Uterus (tissue), 3 donors: ENCODE measurements at regions not wholly inside any gene's neighbourhood (a gene's known extent, or its start where the extent isn't known, plus 50 kb on each side); places are given as distances from the start of the nearest gene placed in this dataset.
"Not testable (repeated sequence)": the region's sequence is repeated elsewhere in the genome, so short reads cannot be mapped to it uniquely, and the experiment has no call there.

Source experiments
- DNase-seq, 2 donors: peaks; one replicate each; pipeline ENCODE4 v3.0.0-alpha.2; 2019 to 2020
- H3K27ac ChIP-seq, 2 donors: fragments of 200-600 bp; sonication (generic); 1 replicate in 1 of 2; 2 replicates in 1 of 2; pipeline ENCODE4 v1.5.1; 2016 to 2018
- H3K27me3 ChIP-seq, 2 donors: fragments of 200-600 bp; sonication (generic); one replicate each; pipeline ENCODE4 v1.5.1; 2018 to 2019; ENCODE audit warnings: control low read depth in 1 of 2
- H3K36me3 ChIP-seq, 2 donors: fragments of 200-600 bp; sonication (generic); one replicate each; pipeline ENCODE4 v1.5.1; 2019; ENCODE audit warnings: control low read depth in 1 of 2
- H3K4me1 ChIP-seq, 2 donors: fragments of 200-600 bp; sonication (generic); one replicate each; pipeline ENCODE4 v1.5.1; 2018 to 2019; ENCODE audit warnings: control low read depth in 1 of 2
- H3K4me3 ChIP-seq, 2 donors: fragments of 200-600 bp; sonication (generic); 1 replicate in 1 of 2; 2 replicates in 1 of 2; pipeline ENCODE4 v1.5.1; 2018 to 2019; ENCODE audit warnings: mild to moderate bottlenecking in 1 of 2
- H3K9me3 ChIP-seq, 2 donors: fragments of 200-600 bp; sonication (generic); one replicate each; pipeline ENCODE4 v1.5.1; 2019; ENCODE audit warnings: control low read depth in 1 of 2
- POLR2A ChIP-seq, 2 donors: fragments of 450-650 bp; IDR thresholded peaks; one replicate each; pipeline ENCODE4 v1.6.1; 2016; ENCODE audit warnings: antibody characterized with exemption in 2 of 2, mild to moderate bottlenecking in 1 of 2, moderate library complexity in 1 of 2
- intact Hi-C: fragments of 100-400 bp; cut with DNase I; formaldehyde crosslinking; loops from one replicate; pipeline ENCODE4 v1.15.1; 2023; ENCODE audit warnings: low total_unique reads
- TF ChIP-seq, protein P1 (sequence below), 4 experiments: fragments of 200-600 bp in 2 of 4; fragments of 450-650 bp in 2 of 4; sonication (generic) in 2 of 4; IDR thresholded peaks; one replicate each; pipeline ENCODE4 v1.5.1; 2016 to 2019; ENCODE audit warnings: antibody characterized with exemption in 4 of 4, mild to moderate bottlenecking in 2 of 4, moderate library complexity in 1 of 4
- donor health status: DM: yes; HTN: yes; CAD: no.

DNA sequence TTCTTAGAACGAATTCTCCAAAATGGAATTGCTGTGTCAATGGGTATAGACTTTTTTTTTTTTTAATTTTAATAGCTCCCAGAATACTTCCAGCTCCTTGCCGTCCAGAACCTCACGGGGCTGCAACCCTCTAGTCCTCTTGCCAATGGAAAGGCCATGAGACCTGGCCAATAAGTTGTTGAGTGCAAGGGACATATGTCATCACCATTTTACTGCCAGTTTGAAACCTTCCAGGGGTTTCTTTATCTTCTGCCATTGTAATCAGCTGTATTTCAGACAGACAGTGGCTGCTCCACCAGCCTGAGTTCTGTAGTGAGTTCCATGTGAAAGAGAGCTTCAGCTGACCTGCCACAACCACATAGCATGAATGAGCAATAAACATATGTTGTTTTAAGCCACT is 95.0 kb upstream of the PTPRG start:
- no peaks in the 10 kb centered on the region for H3K27me3 ChIP-seq
- intact Hi-C loops: no loop called here

DNA sequence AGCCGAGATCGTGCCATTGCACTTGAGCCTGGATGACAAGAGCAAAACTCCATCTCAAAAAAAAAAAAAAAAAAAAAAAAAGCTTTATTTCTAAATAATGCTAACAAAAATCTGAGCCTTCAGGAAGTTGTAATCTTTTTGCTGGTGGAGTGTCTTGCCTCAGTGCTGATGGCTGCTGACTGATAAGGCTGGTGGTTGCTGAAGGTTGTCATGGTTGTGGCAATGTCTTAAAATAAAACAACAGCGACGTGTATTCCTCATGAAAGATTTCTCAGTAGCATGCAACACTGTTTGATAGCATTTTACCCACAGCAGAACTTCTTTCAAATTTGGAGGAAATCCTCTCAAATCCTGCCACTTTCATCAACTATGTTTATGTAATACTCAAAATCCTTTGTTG is 77.4 kb upstream of the PTPRG start:
- no peaks in the 10 kb centered on the region for H3K36me3 ChIP-seq
- no peak for DNase-seq
- H3K4me3 ChIP-seq: no peak overlapping the region
- TF ChIP-seq POLR2A (IDR thresholded peaks at IDR 0.05): no peak
- TF ChIP-seq, protein P1, sequence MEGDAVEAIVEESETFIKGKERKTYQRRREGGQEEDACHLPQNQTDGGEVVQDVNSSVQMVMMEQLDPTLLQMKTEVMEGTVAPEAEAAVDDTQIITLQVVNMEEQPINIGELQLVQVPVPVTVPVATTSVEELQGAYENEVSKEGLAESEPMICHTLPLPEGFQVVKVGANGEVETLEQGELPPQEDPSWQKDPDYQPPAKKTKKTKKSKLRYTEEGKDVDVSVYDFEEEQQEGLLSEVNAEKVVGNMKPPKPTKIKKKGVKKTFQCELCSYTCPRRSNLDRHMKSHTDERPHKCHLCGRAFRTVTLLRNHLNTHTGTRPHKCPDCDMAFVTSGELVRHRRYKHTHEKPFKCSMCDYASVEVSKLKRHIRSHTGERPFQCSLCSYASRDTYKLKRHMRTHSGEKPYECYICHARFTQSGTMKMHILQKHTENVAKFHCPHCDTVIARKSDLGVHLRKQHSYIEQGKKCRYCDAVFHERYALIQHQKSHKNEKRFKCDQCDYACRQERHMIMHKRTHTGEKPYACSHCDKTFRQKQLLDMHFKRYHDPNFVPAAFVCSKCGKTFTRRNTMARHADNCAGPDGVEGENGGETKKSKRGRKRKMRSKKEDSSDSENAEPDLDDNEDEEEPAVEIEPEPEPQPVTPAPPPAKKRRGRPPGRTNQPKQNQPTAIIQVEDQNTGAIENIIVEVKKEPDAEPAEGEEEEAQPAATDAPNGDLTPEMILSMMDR (IDR thresholded peaks at IDR 0.05): no peak
- no peak overlapping the region for H3K27ac ChIP-seq
- no peaks in the 10 kb centered on the region for H3K9me3 ChIP-seq
- no peaks in the 10 kb centered on the region for H3K4me1 ChIP-seq
- no peaks in the 10 kb centered on the region for H3K27me3 ChIP-seq
- intact Hi-C loops: no loop called here

More for the DNA sequence above, 95.0 kb upstream of the PTPRG start:
- H3K36me3 ChIP-seq: no peaks in the 10 kb centered on the region
- no peak overlapping the region for H3K27ac ChIP-seq
- no peak for TF ChIP-seq POLR2A (IDR thresholded peaks at IDR 0.05)
- TF ChIP-seq, protein P1 (IDR thresholded peaks at IDR 0.05): no peak
- H3K4me3 ChIP-seq: no peak overlapping the region
- H3K9me3 ChIP-seq: no peaks in the 10 kb centered on the region
- no peaks in the 10 kb centered on the region for H3K4me1 ChIP-seq
- no peak for DNase-seq

DNA sequence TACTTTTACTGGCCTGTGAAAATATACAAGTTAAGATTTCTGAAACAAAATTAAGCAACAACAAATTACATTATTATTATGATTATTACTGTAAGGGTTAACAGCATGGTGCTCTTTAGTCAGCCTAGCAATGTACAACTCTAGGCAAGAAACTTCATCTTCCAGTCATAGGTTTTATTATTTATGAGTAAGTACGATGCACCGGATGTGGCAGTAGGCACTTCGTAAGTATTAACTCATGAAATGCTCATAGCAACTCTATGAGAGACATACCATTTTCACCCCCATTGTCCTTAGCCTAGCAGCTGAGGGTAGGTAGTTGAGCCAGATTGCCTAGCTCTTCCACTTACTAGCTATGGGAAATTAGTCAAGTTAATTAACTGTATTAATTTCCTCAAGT is 68.0 kb upstream of the PTPRG start:
- Histone ChIP-seq H3K4me3 (no peak overlapping the region), H3K36me3 (no peaks in the 10 kb centered on the region), H3K27ac (no peak overlapping the region), H3K9me3 (no peaks in the 10 kb centered on the region), H3K4me1 (no peaks in the 10 kb centered on the region), H3K27me3 (no peaks in the 10 kb centered on the region)
- TF ChIP-seq POLR2A (IDR thresholded peaks at IDR 0.05): no peak
- TF ChIP-seq, protein P1 (IDR thresholded peaks at IDR 0.05): no peak
- DNase-seq: no peak
- intact Hi-C loops: no loop called here

DNA sequence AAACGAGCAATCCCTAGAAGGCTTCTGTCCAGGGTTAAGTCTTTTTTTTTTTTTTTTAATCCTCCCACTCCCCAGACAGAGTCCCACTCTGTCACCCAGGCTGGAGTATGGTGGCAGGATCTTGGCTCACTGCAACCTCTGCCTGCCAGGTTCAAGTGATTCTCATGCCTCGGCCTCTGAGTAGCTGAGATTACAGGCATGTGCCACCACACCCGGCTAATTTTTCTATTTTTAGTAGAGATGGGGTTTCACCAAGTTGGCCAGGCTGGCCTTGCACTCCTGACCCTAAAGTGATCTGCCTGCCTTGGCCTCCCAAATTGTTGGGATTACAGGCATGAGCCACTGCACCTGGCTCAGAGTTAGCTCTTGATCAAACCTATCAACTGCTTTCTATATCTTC is 67.1 kb upstream of the PTPRG start:
- H3K4me1 ChIP-seq, H3K27ac ChIP-seq, H3K27me3 ChIP-seq, H3K9me3 ChIP-seq, H3K36me3 ChIP-seq, DNase-seq, H3K4me3 ChIP-seq, intact Hi-C loops: not testable (repeated sequence)

DNA sequence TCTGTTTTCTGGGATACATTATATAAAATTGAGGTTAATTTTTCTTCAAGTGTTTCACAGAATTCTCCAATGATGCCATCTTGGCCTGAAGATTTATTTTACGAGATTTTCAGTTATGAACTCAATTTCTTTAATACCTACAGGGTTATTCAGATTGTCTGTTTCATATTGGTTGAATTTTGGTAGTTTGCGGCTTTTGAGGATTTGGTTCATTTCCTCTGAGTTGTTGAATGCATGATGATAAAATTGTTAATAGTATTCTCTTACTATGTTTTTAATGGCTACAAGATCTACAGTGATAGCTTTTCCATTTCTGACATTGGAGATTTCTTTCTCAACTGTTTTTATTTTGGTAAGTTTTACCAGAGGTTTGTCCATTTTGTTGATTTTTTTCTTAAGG is 63.9 kb upstream of the PTPRG start:
- no peaks in the 10 kb centered on the region for H3K4me1 ChIP-seq
- no peaks in the 10 kb centered on the region for H3K27me3 ChIP-seq
- H3K36me3 ChIP-seq: no peaks in the 10 kb centered on the region
- no peak for DNase-seq
- intact Hi-C loops: no loop called here
- H3K27ac ChIP-seq: no peak overlapping the region
- TF ChIP-seq, protein P1 (IDR thresholded peaks at IDR 0.05): no peak
- no peak for TF ChIP-seq POLR2A (IDR thresholded peaks at IDR 0.05)
- no peak overlapping the region for H3K4me3 ChIP-seq
- H3K9me3 ChIP-seq: no peaks in the 10 kb centered on the region

DNA sequence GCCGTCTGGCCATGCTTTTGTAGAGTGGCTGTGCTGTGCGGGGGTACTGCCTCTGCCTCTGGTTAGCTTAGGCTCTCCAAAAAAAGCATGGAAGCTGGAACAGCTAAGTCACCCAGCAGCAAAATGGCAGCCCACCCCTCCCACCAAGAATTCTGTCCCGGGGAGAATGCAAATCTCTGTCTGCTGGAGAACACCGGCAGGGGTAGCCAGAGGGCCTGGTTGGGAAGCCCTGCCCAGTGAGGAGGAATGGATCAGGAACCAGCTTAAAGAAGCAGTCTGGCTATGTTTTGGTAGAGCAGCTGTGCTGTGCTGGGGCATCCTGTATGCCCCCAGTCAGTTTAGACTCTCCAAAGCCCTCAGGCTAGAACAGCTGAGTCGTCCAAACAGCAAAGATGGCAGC is 56.2 kb upstream of the PTPRG start:
- H3K4me1 ChIP-seq: no peaks in the 10 kb centered on the region
- DNase-seq: no peak
- H3K36me3 ChIP-seq: no peaks in the 10 kb centered on the region
- no peaks in the 10 kb centered on the region for H3K27me3 ChIP-seq
- no peak overlapping the region for H3K4me3 ChIP-seq
- H3K27ac ChIP-seq: no peak overlapping the region
- intact Hi-C loops: no loop called here
- TF ChIP-seq, protein P1 (IDR thresholded peaks at IDR 0.05): no peak
- no peak for TF ChIP-seq POLR2A (IDR thresholded peaks at IDR 0.05)
- H3K9me3 ChIP-seq: no peaks in the 10 kb centered on the region
